ENCODE measurements at regions not wholly inside any gene's neighbourhood (a gene's known extent, or its start where the extent isn't known, plus 50 kb on each side); places are given as distances from the start of the nearest gene placed in this dataset.

DNA sequence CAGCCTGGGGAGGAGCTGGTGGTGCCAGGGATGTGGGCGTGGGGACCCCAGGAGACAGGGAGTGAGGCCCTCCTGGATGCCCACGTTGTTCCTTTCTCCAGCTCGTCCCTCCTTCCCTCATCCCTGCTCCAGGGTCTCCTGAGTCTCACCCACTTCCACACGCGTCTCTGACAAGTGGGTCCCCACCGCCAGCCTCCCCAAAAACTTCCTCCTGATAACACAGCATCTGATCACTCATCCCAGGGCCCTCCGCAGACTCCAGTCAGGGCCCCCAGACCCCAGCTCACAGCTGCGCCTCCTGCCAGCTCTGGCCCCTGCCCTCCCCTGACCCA lies 60.6 kb upstream of the INPP5A start:
- H2AFZ ChIP-seq (ENCODE audit: low read length), result no peak overlapping the region
- intact Hi-C loops (cut with micrococcal nuclease), result no loop called here
- no peak overlapping the region for H3K27ac ChIP-seq (ENCODE audit: low read length)
- CTCF ChIA-PET, result no interaction called here
- no peaks in the 10 kb centered on the region for H3K27me3 ChIP-seq (ENCODE audit: low read length)
- no peaks in the 10 kb centered on the region for H4K20me1 ChIP-seq (ENCODE audit: low read length)
- H3K9me2 ChIP-seq (replicated peaks; ENCODE audit: low read length), result no peaks in the 10 kb centered on the region
- ATAC-seq (no peak), DNase-seq (no peak)
- H3K4me2 ChIP-seq (ENCODE audit: low read length), result no peak overlapping the region
- no peaks in the 10 kb centered on the region for H3K4me1 ChIP-seq (ENCODE audit: insufficient read depth, low read length)
- TF ChIP-seq EZH2phosphoT487 (IDR thresholded peaks at IDR 0.05; ENCODE audit: borderline replicate concordance, low read length), result no peak
- TF ChIP-seq, protein P1, sequence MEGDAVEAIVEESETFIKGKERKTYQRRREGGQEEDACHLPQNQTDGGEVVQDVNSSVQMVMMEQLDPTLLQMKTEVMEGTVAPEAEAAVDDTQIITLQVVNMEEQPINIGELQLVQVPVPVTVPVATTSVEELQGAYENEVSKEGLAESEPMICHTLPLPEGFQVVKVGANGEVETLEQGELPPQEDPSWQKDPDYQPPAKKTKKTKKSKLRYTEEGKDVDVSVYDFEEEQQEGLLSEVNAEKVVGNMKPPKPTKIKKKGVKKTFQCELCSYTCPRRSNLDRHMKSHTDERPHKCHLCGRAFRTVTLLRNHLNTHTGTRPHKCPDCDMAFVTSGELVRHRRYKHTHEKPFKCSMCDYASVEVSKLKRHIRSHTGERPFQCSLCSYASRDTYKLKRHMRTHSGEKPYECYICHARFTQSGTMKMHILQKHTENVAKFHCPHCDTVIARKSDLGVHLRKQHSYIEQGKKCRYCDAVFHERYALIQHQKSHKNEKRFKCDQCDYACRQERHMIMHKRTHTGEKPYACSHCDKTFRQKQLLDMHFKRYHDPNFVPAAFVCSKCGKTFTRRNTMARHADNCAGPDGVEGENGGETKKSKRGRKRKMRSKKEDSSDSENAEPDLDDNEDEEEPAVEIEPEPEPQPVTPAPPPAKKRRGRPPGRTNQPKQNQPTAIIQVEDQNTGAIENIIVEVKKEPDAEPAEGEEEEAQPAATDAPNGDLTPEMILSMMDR (conservative IDR thresholded peaks at IDR 0.05; ENCODE audit: low read depth, low read length), result no peak
- no TSS peak for BruUV-seq (replicated peaks)
- H3K9me3 ChIP-seq (ENCODE audit: low read length), result no peaks in the 10 kb centered on the region
- H3K79me2 ChIP-seq (ENCODE audit: low read length), result no peaks in the 10 kb centered on the region
- no peaks in the 10 kb centered on the region for H3F3A ChIP-seq (ENCODE audit: low read length, unreplicated experiment)
- H3K4me3 ChIP-seq (ENCODE audit: low read length), result no peak overlapping the region
- H3K9ac ChIP-seq (ENCODE audit: low read length), result no peak overlapping the region
- POLR2A ChIA-PET (ENCODE audit: unreplicated experiment), result no interaction called here
- H3K36me3 ChIP-seq (ENCODE audit: low read depth, low read length), result no peaks in the 10 kb centered on the region

DNA sequence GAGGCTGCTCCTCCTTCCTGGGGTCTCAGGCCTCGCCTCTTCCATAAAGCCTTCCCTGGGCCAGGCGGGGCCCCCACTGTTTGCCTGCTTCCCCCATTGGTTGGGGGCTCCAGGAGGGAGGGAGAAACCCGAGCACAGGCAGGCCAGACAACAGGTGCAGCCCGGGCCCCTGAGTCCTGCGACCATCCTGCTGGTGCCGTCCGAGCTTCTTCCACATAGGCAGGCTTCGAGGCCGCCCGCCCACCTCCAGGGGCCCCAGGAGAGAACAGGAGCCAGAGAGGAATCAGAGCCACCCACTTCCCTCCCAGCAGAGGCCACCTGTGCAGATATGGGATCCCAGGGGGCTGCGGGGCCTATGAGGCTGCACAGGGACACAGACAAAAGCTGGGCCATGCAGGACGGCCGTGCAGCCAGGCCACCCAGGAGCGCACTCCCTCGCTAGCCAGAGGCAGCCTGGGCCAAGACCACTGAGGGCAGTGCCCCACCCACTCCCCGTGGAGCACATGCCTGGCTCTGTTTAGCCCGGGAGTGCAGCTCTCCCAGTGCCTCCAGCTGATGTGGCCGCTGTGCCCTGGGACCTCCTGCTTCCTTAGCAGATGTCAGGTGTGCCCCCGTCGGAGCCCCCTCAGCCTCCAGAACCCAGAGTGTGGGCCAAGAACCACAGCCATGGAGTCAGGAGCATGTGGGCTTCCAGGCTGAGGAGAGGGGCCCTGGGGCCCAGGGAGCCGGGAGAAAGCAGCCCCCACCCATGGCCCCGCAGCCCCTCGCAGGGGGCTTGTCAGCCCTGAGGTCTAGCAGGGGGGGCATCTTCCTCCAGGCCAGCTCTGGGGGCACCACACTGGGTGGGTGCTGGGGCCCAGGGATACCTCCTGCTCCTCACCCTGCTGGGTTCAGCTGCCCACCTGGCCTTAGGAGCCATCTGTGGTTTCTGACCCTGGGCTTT lies 59.9 kb upstream of the INPP5A start:
- ChIA-PET CTCF (no interaction called here), POLR2A (ENCODE audit: unreplicated experiment) (no interaction called here)
- no peaks in the 10 kb centered on the region for H4K20me1 ChIP-seq (ENCODE audit: low read length)
- intact Hi-C loops (cut with micrococcal nuclease), result no loop called here
- DNase-seq, result no peak
- TF ChIP-seq, protein P1 (conservative IDR thresholded peaks at IDR 0.05; ENCODE audit: low read depth, low read length), result no peak
- TF ChIP-seq EZH2 (IDR thresholded peaks at IDR 0.05; ENCODE audit: low read length, unreplicated experiment) (no peak), EZH2phosphoT487 (IDR thresholded peaks at IDR 0.05; ENCODE audit: borderline replicate concordance, low read length) (no peak)
- H3K79me2 ChIP-seq (ENCODE audit: low read length), result no peaks in the 10 kb centered on the region
- H3K9me3 ChIP-seq (ENCODE audit: low read length), result no peaks in the 10 kb centered on the region
- ATAC-seq, result no peak
- H3F3A ChIP-seq (ENCODE audit: low read length, unreplicated experiment), result no peaks in the 10 kb centered on the region
- H3K4me2 ChIP-seq (ENCODE audit: low read length), result no peak overlapping the region
- H3K36me3 ChIP-seq (ENCODE audit: low read depth, low read length), result no peaks in the 10 kb centered on the region
- no peaks in the 10 kb centered on the region for H3K9me2 ChIP-seq (replicated peaks; ENCODE audit: low read length)
- H3K27ac ChIP-seq (ENCODE audit: low read length), result no peak overlapping the region
- H3K9ac ChIP-seq (ENCODE audit: low read length), result no peak overlapping the region
- no TSS peak for BruUV-seq (replicated peaks)
- H3K4me1 ChIP-seq (ENCODE audit: insufficient read depth, low read length), result no peaks in the 10 kb centered on the region
- no peak overlapping the region for H2AFZ ChIP-seq (ENCODE audit: low read length)
- H3K27me3 ChIP-seq (ENCODE audit: low read length), result no peaks in the 10 kb centered on the region
- no peak overlapping the region for H3K4me3 ChIP-seq (ENCODE audit: low read length)

DNA sequence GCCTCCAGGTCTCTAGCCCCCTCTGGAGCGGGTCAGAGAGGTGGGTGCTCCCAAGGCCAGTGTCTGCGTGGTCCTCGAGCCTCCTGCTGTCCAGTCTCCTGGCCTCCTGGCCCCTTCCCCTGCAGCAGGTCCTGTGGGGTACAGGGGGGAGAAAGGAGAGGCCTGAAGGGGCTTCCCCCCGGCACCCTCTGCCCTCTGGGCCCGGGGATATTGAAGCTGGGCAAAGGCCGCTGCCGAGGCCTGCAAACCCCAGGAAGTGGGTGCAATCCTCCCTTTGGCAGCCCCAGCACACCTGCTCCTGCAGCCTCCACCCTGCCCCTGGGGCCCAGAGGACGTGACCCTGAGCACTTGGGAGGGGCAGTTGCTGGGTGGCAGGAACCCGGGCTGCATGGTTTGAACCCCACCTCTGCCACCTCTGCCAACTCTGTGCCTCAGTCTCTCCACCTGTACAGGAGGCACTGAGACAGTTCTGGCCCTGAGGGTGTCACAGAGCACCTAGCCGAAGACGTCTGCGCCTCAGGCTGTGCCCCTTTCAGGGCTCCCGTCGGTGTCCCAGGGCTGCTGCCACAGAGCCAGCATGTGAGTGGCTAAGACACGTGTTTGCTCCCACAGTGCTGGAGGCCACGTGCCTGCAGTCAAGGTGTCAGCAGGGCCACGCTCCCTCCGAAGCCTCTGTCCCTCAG lies 59.1 kb upstream of the INPP5A start:
- POLR2A ChIA-PET (ENCODE audit: unreplicated experiment), result no interaction called here
- BruUV-seq (replicated peaks), result no TSS peak
- H3F3A ChIP-seq (ENCODE audit: low read length, unreplicated experiment), result no peaks in the 10 kb centered on the region

More for the DNA sequence above, 59.1 kb upstream of the INPP5A start:
- H3K4me2 ChIP-seq (ENCODE audit: low read length), result no peak overlapping the region
- CTCF ChIA-PET, result no interaction called here
- no peak overlapping the region for H2AFZ ChIP-seq (ENCODE audit: low read length)
- DNase-seq (no peak), ATAC-seq (no peak)
- H3K36me3 ChIP-seq (ENCODE audit: low read depth, low read length), result no peaks in the 10 kb centered on the region
- TF ChIP-seq, protein P1 (conservative IDR thresholded peaks at IDR 0.05; ENCODE audit: low read depth, low read length), result no peak
- no peak for TF ChIP-seq EZH2phosphoT487 (IDR thresholded peaks at IDR 0.05; ENCODE audit: borderline replicate concordance, low read length)
- TF ChIP-seq EZH2 (IDR thresholded peaks at IDR 0.05; ENCODE audit: low read length, unreplicated experiment), result no peak
- no peaks in the 10 kb centered on the region for H3K9me2 ChIP-seq (replicated peaks; ENCODE audit: low read length)
- H3K9me3 ChIP-seq (ENCODE audit: low read length), result no peaks in the 10 kb centered on the region
- no peaks in the 10 kb centered on the region for H3K4me1 ChIP-seq (ENCODE audit: insufficient read depth, low read length)
- no peaks in the 10 kb centered on the region for H4K20me1 ChIP-seq (ENCODE audit: low read length)
- no peak overlapping the region for H3K4me3 ChIP-seq (ENCODE audit: low read length)
- intact Hi-C loops (cut with micrococcal nuclease), result no loop called here
- no peak overlapping the region for H3K27ac ChIP-seq (ENCODE audit: low read length)
- H3K79me2 ChIP-seq (ENCODE audit: low read length), result no peaks in the 10 kb centered on the region
- H3K9ac ChIP-seq (ENCODE audit: low read length), result no peak overlapping the region
- no peaks in the 10 kb centered on the region for H3K27me3 ChIP-seq (ENCODE audit: low read length)
